ENCODE measurements at regions not wholly inside any gene's neighbourhood (a gene's known extent, or its start where the extent isn't known, plus 50 kb on each side); places are given as distances from the start of the nearest gene placed in this dataset.

DNA sequence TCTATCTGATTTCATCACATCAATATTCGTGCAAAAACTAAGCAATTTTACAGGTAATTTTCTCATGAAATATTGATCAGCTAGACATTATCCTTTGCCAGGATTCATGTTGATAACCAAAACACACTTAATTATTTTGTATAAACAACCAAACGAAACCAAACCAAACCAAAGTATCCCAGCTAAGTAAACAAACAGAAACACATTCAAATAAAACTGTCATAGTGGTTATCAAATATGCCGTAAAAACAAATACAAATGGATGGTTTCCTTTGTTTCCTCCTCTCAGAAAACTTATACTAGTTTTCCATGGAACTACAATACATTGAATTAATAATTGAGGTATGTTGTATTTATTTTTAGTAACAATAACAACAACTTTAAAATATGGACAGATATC, 777.4 kb downstream of the DSC3 start:
- no peak for TF ChIP-seq POU6F1 (CRISPR knock-in tag; IDR thresholded peaks at IDR 0.05; ENCODE audit: borderline replicate concordance, low read depth)
- TF ChIP-seq, protein P1, sequence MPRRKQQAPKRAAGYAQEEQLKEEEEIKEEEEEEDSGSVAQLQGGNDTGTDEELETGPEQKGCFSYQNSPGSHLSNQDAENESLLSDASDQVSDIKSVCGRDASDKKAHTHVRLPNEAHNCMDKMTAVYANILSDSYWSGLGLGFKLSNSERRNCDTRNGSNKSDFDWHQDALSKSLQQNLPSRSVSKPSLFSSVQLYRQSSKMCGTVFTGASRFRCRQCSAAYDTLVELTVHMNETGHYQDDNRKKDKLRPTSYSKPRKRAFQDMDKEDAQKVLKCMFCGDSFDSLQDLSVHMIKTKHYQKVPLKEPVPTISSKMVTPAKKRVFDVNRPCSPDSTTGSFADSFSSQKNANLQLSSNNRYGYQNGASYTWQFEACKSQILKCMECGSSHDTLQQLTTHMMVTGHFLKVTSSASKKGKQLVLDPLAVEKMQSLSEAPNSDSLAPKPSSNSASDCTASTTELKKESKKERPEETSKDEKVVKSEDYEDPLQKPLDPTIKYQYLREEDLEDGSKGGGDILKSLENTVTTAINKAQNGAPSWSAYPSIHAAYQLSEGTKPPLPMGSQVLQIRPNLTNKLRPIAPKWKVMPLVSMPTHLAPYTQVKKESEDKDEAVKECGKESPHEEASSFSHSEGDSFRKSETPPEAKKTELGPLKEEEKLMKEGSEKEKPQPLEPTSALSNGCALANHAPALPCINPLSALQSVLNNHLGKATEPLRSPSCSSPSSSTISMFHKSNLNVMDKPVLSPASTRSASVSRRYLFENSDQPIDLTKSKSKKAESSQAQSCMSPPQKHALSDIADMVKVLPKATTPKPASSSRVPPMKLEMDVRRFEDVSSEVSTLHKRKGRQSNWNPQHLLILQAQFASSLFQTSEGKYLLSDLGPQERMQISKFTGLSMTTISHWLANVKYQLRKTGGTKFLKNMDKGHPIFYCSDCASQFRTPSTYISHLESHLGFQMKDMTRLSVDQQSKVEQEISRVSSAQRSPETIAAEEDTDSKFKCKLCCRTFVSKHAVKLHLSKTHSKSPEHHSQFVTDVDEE (CRISPR knock-in tag; IDR thresholded peaks at IDR 0.05) = no peak
- no peak for TF ChIP-seq ZFP30 (CRISPR knock-in tag; IDR thresholded peaks at IDR 0.05)

Measured in SK-N-SH treated with all-trans-retinoic acid at 6 μM for 48 hours (cell line).